B cell (primary cell): ENCODE measurements at regions not wholly inside any gene's neighbourhood (a gene's known extent, or its start where the extent isn't known, plus 50 kb on each side); places are given as distances from the start of the nearest gene placed in this dataset.

Experiments used
- EZH2 ChIP-seq: IDR thresholded peaks from 2 replicates; pipeline ENCODE4 v1.6.1; 2012; ENCODE audit warnings: borderline replicate concordance, low read depth, mild to moderate bottlenecking, moderate library complexity, low read length; ENCODE audit not compliant: insufficient read depth, poor library complexity, severe bottlenecking
- TF ChIP-seq, protein P1 (sequence below): fragments of 200-600 bp; IDR thresholded peaks from one replicate; pipeline ENCODE4 v1.8.0; 2022; ENCODE audit warnings: antibody characterized with exemption, mild to moderate bottlenecking

- TF ChIP-seq, protein P1, sequence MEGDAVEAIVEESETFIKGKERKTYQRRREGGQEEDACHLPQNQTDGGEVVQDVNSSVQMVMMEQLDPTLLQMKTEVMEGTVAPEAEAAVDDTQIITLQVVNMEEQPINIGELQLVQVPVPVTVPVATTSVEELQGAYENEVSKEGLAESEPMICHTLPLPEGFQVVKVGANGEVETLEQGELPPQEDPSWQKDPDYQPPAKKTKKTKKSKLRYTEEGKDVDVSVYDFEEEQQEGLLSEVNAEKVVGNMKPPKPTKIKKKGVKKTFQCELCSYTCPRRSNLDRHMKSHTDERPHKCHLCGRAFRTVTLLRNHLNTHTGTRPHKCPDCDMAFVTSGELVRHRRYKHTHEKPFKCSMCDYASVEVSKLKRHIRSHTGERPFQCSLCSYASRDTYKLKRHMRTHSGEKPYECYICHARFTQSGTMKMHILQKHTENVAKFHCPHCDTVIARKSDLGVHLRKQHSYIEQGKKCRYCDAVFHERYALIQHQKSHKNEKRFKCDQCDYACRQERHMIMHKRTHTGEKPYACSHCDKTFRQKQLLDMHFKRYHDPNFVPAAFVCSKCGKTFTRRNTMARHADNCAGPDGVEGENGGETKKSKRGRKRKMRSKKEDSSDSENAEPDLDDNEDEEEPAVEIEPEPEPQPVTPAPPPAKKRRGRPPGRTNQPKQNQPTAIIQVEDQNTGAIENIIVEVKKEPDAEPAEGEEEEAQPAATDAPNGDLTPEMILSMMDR = no peak
- TF ChIP-seq EZH2 = no peak
These were observed 61.4 kb upstream of the ELK3 start for GRCh38 chr12:96132819-96133218.
